GM19395 (cell line): ENCODE measurements at regions not wholly inside any gene's neighbourhood (a gene's known extent, or its start where the extent isn't known, plus 50 kb on each side); places are given as distances from the start of the nearest gene placed in this dataset.
"Not testable (repeated sequence)": the region's sequence is repeated elsewhere in the genome, so short reads cannot be mapped to it uniquely, and the experiment has no call there.

ENCODE experiments used
- ATAC-seq: cut with Tn5 transposase; IDR thresholded peaks from one replicate; pipeline ENCODE4 v1.9.1; 2021; ENCODE audit warnings: mild to moderate bottlenecking, moderate library complexity; ENCODE audit not compliant: unreplicated experiment

- ATAC-seq: not testable (repeated sequence)
Measured at GRCh38 chr12:83870921-83871599, 1041.5 kb downstream of the SLC6A15 start.

GRCh38 chr12:83866477-83866876 is 1046.1 kb downstream of the SLC6A15 start:
- no peak for ATAC-seq

- no peak for ATAC-seq
Measured at GRCh38 chr12:83865431-83865830, 1047.2 kb downstream of the SLC6A15 start.

- no peak for ATAC-seq
Measured at GRCh38 chr12:83864054-83864453, 1048.5 kb downstream of the SLC6A15 start.

GRCh38 chr12:83859021-83859420 is 1053.6 kb downstream of the SLC6A15 start:
- ATAC-seq: no peak

GRCh38 chr12:83856803-83857202 is 1055.8 kb downstream of the SLC6A15 start:
- ATAC-seq: no peak

GRCh38 chr12:83850531-83850930 is 1062.1 kb downstream of the SLC6A15 start:
- no peak for ATAC-seq

GRCh38 chr12:83848702-83849101 is 1063.9 kb downstream of the SLC6A15 start:
- no peak for ATAC-seq

GRCh38 chr12:83843541-83843940 is 1069.1 kb downstream of the SLC6A15 start:
- no peak for ATAC-seq

- ATAC-seq: no peak
Measured at GRCh38 chr12:83841620-83842019, 1071.0 kb downstream of the SLC6A15 start.

- no peak for ATAC-seq
Measured at GRCh38 chr12:83827860-83828259, 1084.7 kb downstream of the SLC6A15 start.

GRCh38 chr12:83827193-83827592 is 1085.4 kb downstream of the SLC6A15 start:
- ATAC-seq: no peak

GRCh38 chr12:83826112-83826511 is 1086.5 kb downstream of the SLC6A15 start:
- peak; percentile 68 for ATAC-seq

GRCh38 chr12:83823386-83824045 is 1089.1 kb downstream of the SLC6A15 start:
- ATAC-seq: peak; percentile 92

GRCh38 chr12:83821967-83822366 is 1090.6 kb downstream of the SLC6A15 start:
- ATAC-seq: no peak

GRCh38 chr12:83818881-83819280 is 1093.7 kb downstream of the SLC6A15 start:
- ATAC-seq: no peak

GRCh38 chr12:83817730-83818129 is 1094.9 kb downstream of the SLC6A15 start:
- ATAC-seq: no peak

GRCh38 chr12:83808591-83808990 is 1104.0 kb downstream of the SLC6A15 start:
- no peak for ATAC-seq

- no peak for ATAC-seq
Measured at GRCh38 chr12:83807871-83808270, 1104.7 kb downstream of the SLC6A15 start.

GRCh38 chr12:83805873-83806272 is 1106.7 kb downstream of the SLC6A15 start:
- ATAC-seq: no peak

GRCh38 chr12:83805156-83805772 is 1107.3 kb downstream of the SLC6A15 start:
- ATAC-seq: no peak

GRCh38 chr12:83801972-83802371 is 1110.6 kb downstream of the SLC6A15 start:
- ATAC-seq: no peak
